CD14-positive monocyte (primary cell): ENCODE measurements at regions not wholly inside any gene's neighbourhood (a gene's known extent, or its start where the extent isn't known, plus 50 kb on each side); places are given as distances from the start of the nearest gene placed in this dataset.

Experiments used
- DNase-seq, 3 donors: peaks; one replicate each; pipeline ENCODE4 v3.0.0-alpha.2; 2011 to 2022
- H2AFZ ChIP-seq: 2 replicates; pipeline ENCODE4 v1.6.0; 2012; ENCODE audit warnings: mild to moderate bottlenecking, low read depth, low read length, inconsistent platforms; ENCODE audit not compliant: insufficient read depth, poor library complexity, severe bottlenecking
- H3K27ac ChIP-seq, 2 donors: 1 replicate in 1 of 2; 2 replicates in 1 of 2; pipeline ENCODE4 v1.5.1; 2012 to 2013; ENCODE audit warnings: low read length in 2 of 2, control low read depth in 1 of 2, inconsistent platforms in 1 of 2, low read depth in 1 of 2, mild to moderate bottlenecking in 1 of 2
- H3K27me3 ChIP-seq, 2 donors: one replicate each; pipeline versions ENCODE4 v1.6.0 to v1.6.1; 2011 to 2013; ENCODE audit warnings: low read length in 2 of 2; ENCODE audit not compliant: control insufficient read depth in 2 of 2, insufficient read depth in 2 of 2
- H3K36me3 ChIP-seq, 2 donors: replicated peaks in 1 of 2; 1 replicate in 1 of 2; 2 replicates in 1 of 2; pipeline versions ENCODE4 v1.5.1 to v1.6.1; 2012 to 2013; ENCODE audit warnings: low read length in 2 of 2, control low read depth in 1 of 2, inconsistent platforms in 1 of 2, mild to moderate bottlenecking in 1 of 2; ENCODE audit not compliant: insufficient read depth in 2 of 2, control insufficient read depth in 1 of 2
- H3K4me1 ChIP-seq, 2 donors: 1 replicate in 1 of 2; 2 replicates in 1 of 2; pipeline versions ENCODE4 v1.5.1 to v1.6.1; 2012 to 2013; ENCODE audit warnings: low read length in 2 of 2, control low read depth in 1 of 2, inconsistent platforms in 1 of 2, mild to moderate bottlenecking in 1 of 2, moderate library complexity in 1 of 2; ENCODE audit not compliant: insufficient read depth in 2 of 2, control insufficient read depth in 1 of 2
- H3K4me2 ChIP-seq: replicated peaks from 2 replicates; pipeline ENCODE3; 2012; ENCODE audit warnings: low read length, moderate library complexity, mild to moderate bottlenecking; ENCODE audit not compliant: poor library complexity, severe bottlenecking; ENCODE audit errors: extremely low read depth
- H3K4me3 ChIP-seq, 3 experiments: fragments of 200-600 bp in 1 of 3; sonication (generic) in 1 of 3; replicated peaks in 1 of 3; 1 replicate in 2 of 3; 2 replicates in 1 of 3; pipeline ENCODE4 v1.5.1; 2011 to 2013; ENCODE audit warnings: low read length in 3 of 3, mild to moderate bottlenecking in 3 of 3, control low read depth in 2 of 3, low read depth in 2 of 3, inconsistent platforms in 1 of 3, moderate library complexity in 1 of 3
- H3K79me2 ChIP-seq: 2 replicates; pipeline ENCODE4 v1.6.0; 2012; ENCODE audit warnings: mild to moderate bottlenecking, control low read depth, inconsistent platforms, low read length, moderate library complexity; ENCODE audit not compliant: insufficient read depth
- H3K9ac ChIP-seq: 2 replicates; pipeline ENCODE4 v1.6.0; 2017; ENCODE audit warnings: low read length, mild to moderate bottlenecking; ENCODE audit not compliant: insufficient read depth, poor library complexity, severe bottlenecking
- H3K9me3 ChIP-seq, 2 donors: replicated peaks in 1 of 2; 1 replicate in 1 of 2; 2 replicates in 1 of 2; pipeline versions ENCODE4 v1.5.1 to v1.6.1; 2012 to 2013; ENCODE audit warnings: low read length in 2 of 2, control low read depth in 1 of 2; ENCODE audit not compliant: control insufficient read depth in 1 of 2, insufficient read depth in 1 of 2
- H4K20me1 ChIP-seq: 2 replicates; pipeline ENCODE4 v1.6.0; 2012; ENCODE audit warnings: mild to moderate bottlenecking, low read length, control low read depth, moderate library complexity; ENCODE audit not compliant: insufficient read depth
- H3K27ac Mint-ChIP-seq, 7 donors: one replicate each; pipeline ENCODE4 v1.8.0; 2020; ENCODE audit warnings: mild to moderate bottlenecking in 7 of 7, mixed read lengths in 7 of 7, moderate library complexity in 6 of 7, inconsistent platforms in 2 of 7
- H3K27me3 Mint-ChIP-seq, 3 donors: one replicate each; pipeline ENCODE4 v1.8.0; 2021 to 2022; ENCODE audit warnings: low read depth in 3 of 3, mild to moderate bottlenecking in 3 of 3, mixed read lengths in 3 of 3, moderate library complexity in 3 of 3, inconsistent platforms in 1 of 3
- H3K36me3 Mint-ChIP-seq, 2 donors: one replicate each; pipeline ENCODE4 v1.8.0; 2020; ENCODE audit warnings: mixed read lengths in 2 of 2, inconsistent platforms in 1 of 2, mild to moderate bottlenecking in 1 of 2
- H3K4me1 Mint-ChIP-seq: one replicate; pipeline ENCODE4 v1.8.0; 2020; ENCODE audit warnings: mild to moderate bottlenecking, mixed read lengths
- H3K4me3 Mint-ChIP-seq, 2 donors: one replicate each; pipeline ENCODE4 v1.8.0; 2020; ENCODE audit warnings: mild to moderate bottlenecking in 2 of 2, mixed read lengths in 2 of 2, moderate library complexity in 1 of 2
- H3K9me3 Mint-ChIP-seq, 7 donors: one replicate each; pipeline ENCODE4 v1.8.0; 2020 to 2022; ENCODE audit warnings: mixed read lengths in 7 of 7, mild to moderate bottlenecking in 6 of 7, moderate library complexity in 6 of 7, inconsistent platforms in 2 of 7
- WGBS: methylation state at CpG from one replicate; pipeline ENCODE4 v1.1.5; 2013; ENCODE audit warnings: missing lambda C conversion rate; ENCODE audit not compliant: insufficient coverage; 5-methylcytosine and 5-hydroxymethylcytosine counted together
- intact Hi-C, 2 donors: fragments of 100-400 bp; cut with micrococcal nuclease; formaldehyde crosslinking; loops; one replicate each; pipeline versions ENCODE4 v1.15.0 to v1.15.1; 2023
- TF ChIP-seq, protein P1 (sequence below): fragments of 200-600 bp; IDR thresholded peaks from one replicate; pipeline ENCODE4 v1.8.0; 2022; ENCODE audit warnings: antibody characterized with exemption, mild to moderate bottlenecking

DNA sequence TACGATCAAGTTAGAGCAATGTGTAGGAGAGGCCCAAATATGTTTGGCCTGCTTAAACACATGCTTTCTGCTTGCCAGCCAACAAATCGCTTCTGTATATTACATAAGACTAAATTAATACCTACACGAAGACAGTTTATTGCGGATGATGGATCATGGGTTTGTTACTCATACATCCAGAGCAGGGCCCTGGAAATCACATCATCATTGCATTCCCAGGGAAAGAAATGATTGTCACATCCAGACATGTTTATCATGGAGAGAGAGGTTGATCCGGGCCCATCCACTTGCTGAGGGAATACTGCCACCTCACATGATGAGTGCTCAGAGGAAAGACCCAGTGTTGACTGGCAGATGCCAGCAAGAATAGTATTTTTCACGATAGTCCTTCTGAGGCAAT lies 282.6 kb downstream of the NUF2 start:
- H3K27me3 ChIP-seq: no peaks in the 10 kb centered on the region
- no peak overlapping the region for H3K27ac Mint-ChIP-seq
- H3K4me3 Mint-ChIP-seq: no peak overlapping the region
- H3K79me2 ChIP-seq: no peaks in the 10 kb centered on the region
- no peaks in the 10 kb centered on the region for H3K4me1 Mint-ChIP-seq
- H3K4me1 ChIP-seq: no peaks in the 10 kb centered on the region
- TF ChIP-seq, protein P1, sequence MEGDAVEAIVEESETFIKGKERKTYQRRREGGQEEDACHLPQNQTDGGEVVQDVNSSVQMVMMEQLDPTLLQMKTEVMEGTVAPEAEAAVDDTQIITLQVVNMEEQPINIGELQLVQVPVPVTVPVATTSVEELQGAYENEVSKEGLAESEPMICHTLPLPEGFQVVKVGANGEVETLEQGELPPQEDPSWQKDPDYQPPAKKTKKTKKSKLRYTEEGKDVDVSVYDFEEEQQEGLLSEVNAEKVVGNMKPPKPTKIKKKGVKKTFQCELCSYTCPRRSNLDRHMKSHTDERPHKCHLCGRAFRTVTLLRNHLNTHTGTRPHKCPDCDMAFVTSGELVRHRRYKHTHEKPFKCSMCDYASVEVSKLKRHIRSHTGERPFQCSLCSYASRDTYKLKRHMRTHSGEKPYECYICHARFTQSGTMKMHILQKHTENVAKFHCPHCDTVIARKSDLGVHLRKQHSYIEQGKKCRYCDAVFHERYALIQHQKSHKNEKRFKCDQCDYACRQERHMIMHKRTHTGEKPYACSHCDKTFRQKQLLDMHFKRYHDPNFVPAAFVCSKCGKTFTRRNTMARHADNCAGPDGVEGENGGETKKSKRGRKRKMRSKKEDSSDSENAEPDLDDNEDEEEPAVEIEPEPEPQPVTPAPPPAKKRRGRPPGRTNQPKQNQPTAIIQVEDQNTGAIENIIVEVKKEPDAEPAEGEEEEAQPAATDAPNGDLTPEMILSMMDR: no peak
- H3K36me3 ChIP-seq: no peaks in the 10 kb centered on the region
- peaks cover 0 to 5% (median 3%) of the 10 kb centered on the region in 7 donors for H3K9me3 Mint-ChIP-seq
- H3K4me2 ChIP-seq: no peak overlapping the region
- no peak overlapping the region for H2AFZ ChIP-seq
- H3K27me3 Mint-ChIP-seq: no peaks in the 10 kb centered on the region
- H3K36me3 Mint-ChIP-seq: no peaks in the 10 kb centered on the region
- H3K9me3 ChIP-seq: peaks cover 0 to 6% of the 10 kb centered on the region in 2 donors
- DNase-seq: no peak
- intact Hi-C loops: no loop called here
- H3K27ac ChIP-seq: no peak overlapping the region
- no peak overlapping the region for H3K9ac ChIP-seq
- H4K20me1 ChIP-seq: no peaks in the 10 kb centered on the region
- no peak overlapping the region for H3K4me3 ChIP-seq
- WGBS: 97% methylated on average over 3 of the region's 6 CpGs

DNA sequence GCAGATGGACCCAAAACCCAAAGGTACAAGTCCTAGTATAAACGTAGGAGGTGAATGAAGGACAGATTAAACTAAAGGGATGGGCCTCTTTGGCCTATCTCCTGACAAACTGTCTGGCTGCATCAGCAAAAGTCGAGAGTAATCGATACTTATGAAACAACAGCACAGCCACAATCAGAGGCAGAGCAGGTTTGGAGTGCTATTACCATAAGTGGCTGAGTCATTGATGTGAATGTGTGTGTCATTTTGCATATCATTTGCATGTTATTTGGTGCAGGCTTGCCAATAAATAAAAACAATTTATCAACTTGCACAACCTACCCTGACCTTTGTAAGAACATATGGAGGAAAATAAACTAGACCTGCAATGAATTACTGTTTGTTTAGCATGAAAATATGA lies 283.1 kb downstream of the NUF2 start:
- Mint-ChIP-seq H3K4me3 (no peak overlapping the region), H3K4me1 (no peaks in the 10 kb centered on the region), H3K9me3 (peaks cover 0 to 5% (median 0%) of the 10 kb centered on the region in 7 donors), H3K27ac (no peak overlapping the region), H3K27me3 (no peaks in the 10 kb centered on the region), H3K36me3 (no peaks in the 10 kb centered on the region)
- no peak overlapping the region for H3K27ac ChIP-seq
- H3K36me3 ChIP-seq: no peaks in the 10 kb centered on the region
- no peak overlapping the region for H2AFZ ChIP-seq
- H3K9ac ChIP-seq: no peak overlapping the region
- no peak overlapping the region for H3K4me3 ChIP-seq
- H3K4me1 ChIP-seq: no peaks in the 10 kb centered on the region
- WGBS: 100% methylated on average over 1 of the region's 3 CpGs
- H3K9me3 ChIP-seq: peaks cover 0 to 6% of the 10 kb centered on the region in 2 donors
- intact Hi-C loops: no loop called here
- H3K79me2 ChIP-seq: no peaks in the 10 kb centered on the region
- no peak for DNase-seq
- TF ChIP-seq, protein P1: no peak
- H3K4me2 ChIP-seq: no peak overlapping the region
- no peaks in the 10 kb centered on the region for H3K27me3 ChIP-seq
- no peaks in the 10 kb centered on the region for H4K20me1 ChIP-seq
